SK-N-SH treated with all-trans-retinoic acid at 6 μM for 48 hours (cell line): ENCODE measurements at regions not wholly inside any gene's neighbourhood (a gene's known extent, or its start where the extent isn't known, plus 50 kb on each side); places are given as distances from the start of the nearest gene placed in this dataset.

Source experiments
- ATAC-seq: fragments of 200-7000 bp; cut with Tn5 transposase; 3 replicates; pipeline ENCODE4 v1.9.1; 2020; ENCODE audit warnings: mild to moderate bottlenecking, moderate library complexity
- ARNTL ChIP-seq: fragments of 450-650 bp; formaldehyde crosslinking; IDR thresholded peaks from 2 replicates; pipeline ENCODE4 v1.5.0; 2020; ENCODE audit warnings: low read depth, mild to moderate bottlenecking, moderate library complexity, borderline replicate concordance
- BACH2 ChIP-seq: fragments of 250-450 bp; sonication (Bioruptor Pico); IDR thresholded peaks from 2 replicates; pipeline ENCODE4 v1.9.0; 2021; ENCODE audit warnings: mild to moderate bottlenecking, borderline replicate concordance
- CSDC2 ChIP-seq: fragments of 250-450 bp; sonication (Bioruptor Pico); IDR thresholded peaks from 2 replicates; pipeline ENCODE4 v1.5.0; 2020; ENCODE audit warnings: mild to moderate bottlenecking, moderate library complexity
- ESRRG ChIP-seq: fragments of 250-450 bp; sonication (Bioruptor Pico); IDR thresholded peaks from 2 replicates; pipeline ENCODE4 v1.6.1; 2021; ENCODE audit warnings: mild to moderate bottlenecking
- GLIS3 ChIP-seq: fragments of 250-450 bp; sonication (Bioruptor Pico); IDR thresholded peaks from 2 replicates; pipeline ENCODE4 v1.5.0; 2020; ENCODE audit warnings: mild to moderate bottlenecking, moderate library complexity
- ISL1 ChIP-seq: fragments of 250-450 bp; sonication (Bioruptor Pico); IDR thresholded peaks from 2 replicates; pipeline ENCODE4 v2.1.2; 2022; ENCODE audit warnings: mild to moderate bottlenecking, moderate library complexity
- OSR1 ChIP-seq: fragments of 250-450 bp; sonication (Bioruptor Pico); IDR thresholded peaks from 2 replicates; pipeline ENCODE4 v1.8.0; 2022; ENCODE audit warnings: moderate library complexity, mild to moderate bottlenecking, inconsistent platforms
- PATZ1 ChIP-seq: fragments of 250-450 bp; sonication (Bioruptor Pico); IDR thresholded peaks from 2 replicates; pipeline ENCODE4 v1.8.0; 2020; ENCODE audit warnings: mild to moderate bottlenecking, moderate library complexity, borderline replicate concordance
- POU6F1 ChIP-seq: fragments of 250-450 bp; sonication (Bioruptor Pico); IDR thresholded peaks from 2 replicates; pipeline ENCODE4 v1.8.0; 2021; ENCODE audit warnings: low read depth, mild to moderate bottlenecking, moderate library complexity, borderline replicate concordance
- PPARA ChIP-seq: fragments of 250-450 bp; sonication (Bioruptor Pico); IDR thresholded peaks from 2 replicates; pipeline ENCODE4 v1.5.0; 2020; ENCODE audit warnings: mild to moderate bottlenecking, borderline replicate concordance
- TCF4 ChIP-seq: fragments of 250-450 bp; sonication (Bioruptor Pico); IDR thresholded peaks from 2 replicates; pipeline ENCODE4 v1.8.0; 2021; ENCODE audit warnings: mild to moderate bottlenecking, moderate library complexity, borderline replicate concordance
- TOX ChIP-seq: fragments of 250-450 bp; sonication (Bioruptor Pico); IDR thresholded peaks from 2 replicates; pipeline ENCODE4 v1.8.0; 2021; ENCODE audit warnings: mild to moderate bottlenecking, moderate library complexity, borderline replicate concordance
- TSHZ2 ChIP-seq: fragments of 250-450 bp; sonication (Bioruptor Pico); IDR thresholded peaks from 2 replicates; pipeline ENCODE4 v1.5.0; 2020; ENCODE audit warnings: mild to moderate bottlenecking, moderate library complexity
- ZC3H10 ChIP-seq: fragments of 250-450 bp; sonication (Bioruptor Pico); IDR thresholded peaks from 2 replicates; pipeline ENCODE4 v1.5.1; 2021; ENCODE audit warnings: mild to moderate bottlenecking, moderate library complexity
- ZFP3 ChIP-seq: fragments of 250-450 bp; sonication (Bioruptor Pico); IDR thresholded peaks from 2 replicates; pipeline ENCODE4 v1.5.0; 2020; ENCODE audit warnings: mild to moderate bottlenecking, moderate library complexity
- ZFP30 ChIP-seq: fragments of 450-650 bp; formaldehyde crosslinking; IDR thresholded peaks from 2 replicates; pipeline ENCODE4 v1.5.0; 2022; ENCODE audit warnings: mild to moderate bottlenecking, moderate library complexity
- ZNF565 ChIP-seq: fragments of 450-650 bp; formaldehyde crosslinking; conservative IDR thresholded peaks from 2 replicates; pipeline ENCODE4 v1.5.0; 2020; ENCODE audit warnings: low read depth, mild to moderate bottlenecking, moderate library complexity
- ZNF70 ChIP-seq: fragments of 450-650 bp; formaldehyde crosslinking; IDR thresholded peaks from 2 replicates; pipeline ENCODE4 v1.5.0; 2020; ENCODE audit warnings: mild to moderate bottlenecking, moderate library complexity
- ZNF8 ChIP-seq: fragments of 450-650 bp; formaldehyde crosslinking; IDR thresholded peaks from 2 replicates; pipeline ENCODE4 v1.5.0; 2020; ENCODE audit warnings: mild to moderate bottlenecking, moderate library complexity

- TF ChIP-seq BACH2 (CRISPR knock-in tag) (no peak), TSHZ2 (CRISPR knock-in tag) (no peak), PPARA (CRISPR knock-in tag) (no peak), TCF4 (CRISPR knock-in tag) (no peak), ZFP3 (CRISPR knock-in tag) (no peak), GLIS3 (no peak), ZC3H10 (CRISPR knock-in tag) (no peak), ZNF70 (CRISPR knock-in tag) (no peak), POU6F1 (no peak)
- no peak for ATAC-seq
Measured at GRCh38 chr16:35752012-35752772, 2292.8 kb downstream of the TP53TG3F start.

DNA sequence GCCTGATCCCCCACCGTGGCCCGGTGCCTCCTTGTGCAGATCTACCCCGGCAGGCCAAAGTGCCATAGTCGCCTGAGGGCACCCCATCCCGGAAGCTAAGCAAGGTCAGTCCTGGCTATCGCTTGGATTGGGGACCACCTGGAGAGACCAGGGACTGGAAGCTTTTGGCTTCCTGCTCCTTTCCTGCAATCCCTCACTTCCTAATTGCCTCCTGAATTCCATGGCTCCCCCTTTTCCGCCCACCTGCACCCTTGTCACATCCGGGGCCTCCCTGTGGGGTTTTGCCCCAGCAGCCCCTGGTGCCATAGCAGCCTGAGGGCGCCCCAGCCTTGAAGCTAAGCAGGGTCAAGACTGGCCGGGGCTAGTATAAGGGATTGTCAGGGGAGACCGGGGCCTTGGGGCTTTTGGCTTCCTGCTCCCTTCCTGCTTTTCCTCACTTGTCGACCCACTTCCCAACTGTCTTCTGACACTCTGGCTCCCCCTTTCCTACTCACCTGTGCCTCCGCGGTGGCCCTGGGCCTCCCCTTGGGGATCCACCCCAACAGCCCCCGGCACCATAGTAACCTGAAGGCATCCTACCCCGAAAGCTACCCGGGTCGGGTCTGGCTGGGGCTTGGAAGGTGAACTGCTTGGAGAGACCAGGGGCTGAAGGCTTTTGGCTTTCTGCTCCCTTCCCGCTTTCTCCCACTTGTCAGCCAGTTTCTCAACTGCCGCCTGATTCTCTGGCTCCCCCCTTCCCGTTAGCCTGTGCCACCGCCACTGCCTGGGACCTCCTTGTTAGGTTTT, 2293.6 kb downstream of the TP53TG3F start:
- no peak for ATAC-seq
- TF ChIP-seq ZFP30 (CRISPR knock-in tag) (no peak), PATZ1 (CRISPR knock-in tag) (no peak), OSR1 (CRISPR knock-in tag) (no peak), ISL1 (CRISPR knock-in tag) (no peak), TOX (CRISPR knock-in tag) (no peak), TCF4 (CRISPR knock-in tag) (no peak), ZNF70 (CRISPR knock-in tag) (no peak), ZNF565 (no peak), ZNF8 (CRISPR knock-in tag) (no peak), ZFP3 (CRISPR knock-in tag) (no peak), BACH2 (CRISPR knock-in tag) (no peak)

DNA sequence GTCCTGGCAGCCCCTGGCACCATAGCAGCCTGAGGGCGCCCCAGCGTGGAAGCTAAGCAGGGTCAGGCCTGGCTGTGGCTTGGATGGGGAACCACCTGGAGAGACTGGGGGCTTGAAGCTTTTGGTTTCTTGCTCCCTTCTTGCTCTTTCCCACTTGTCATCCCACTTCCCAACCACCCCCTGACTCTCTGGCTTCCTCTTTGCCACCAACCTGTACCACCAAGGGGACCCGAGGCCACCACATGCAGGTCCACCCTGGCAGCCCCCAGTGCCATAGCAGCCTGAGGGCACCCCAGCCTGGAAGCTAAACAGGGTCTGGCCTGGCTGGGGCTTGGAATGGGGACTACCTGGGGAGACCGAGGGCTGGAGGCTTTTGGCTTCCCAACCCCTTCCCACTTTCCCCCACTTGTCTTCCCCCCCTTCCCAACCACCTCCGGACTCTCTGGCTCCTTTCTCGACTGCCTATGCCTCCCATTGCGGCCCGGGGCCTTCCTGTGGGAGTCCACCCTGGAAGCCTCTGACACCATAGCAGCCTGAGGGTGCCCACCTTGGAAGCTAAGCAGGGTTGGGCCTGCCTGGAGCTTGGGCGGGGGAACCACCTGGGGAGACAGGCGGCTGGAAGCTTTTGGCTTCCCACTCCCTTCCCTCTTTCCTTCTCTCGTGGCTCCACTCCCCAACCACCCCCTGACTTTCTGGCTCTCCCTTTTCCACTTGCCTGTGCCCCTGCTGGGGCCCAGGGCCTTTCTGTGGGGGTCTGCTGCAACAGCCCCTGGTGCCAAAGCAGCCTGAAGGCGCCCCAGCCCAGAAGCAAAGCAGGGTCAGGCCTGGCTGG, 2294.4 kb downstream of the TP53TG3F start:
- no peak for TF ChIP-seq ESRRG (CRISPR knock-in tag)
- no peak for TF ChIP-seq POU6F1
- no peak for TF ChIP-seq CSDC2 (CRISPR knock-in tag)
- TF ChIP-seq ZFP3 (CRISPR knock-in tag) = no peak
- TF ChIP-seq ARNTL (CRISPR knock-in tag) = no peak
- TF ChIP-seq ZC3H10 (CRISPR knock-in tag) = no peak
- no peak for TF ChIP-seq TOX (CRISPR knock-in tag)
- TF ChIP-seq ZNF8 (CRISPR knock-in tag) = no peak
- no peak for TF ChIP-seq PATZ1 (CRISPR knock-in tag)
- TF ChIP-seq ZFP30 (CRISPR knock-in tag) = no peak
- ATAC-seq = no peak
